Tibial nerve (tissue), 4 donors: ENCODE measurements at regions not wholly inside any gene's neighbourhood (a gene's known extent, or its start where the extent isn't known, plus 50 kb on each side); places are given as distances from the start of the nearest gene placed in this dataset.

Experiments
- DNase-seq, 2 donors: peaks; one replicate each; pipeline ENCODE4 v3.0.0-alpha.2; 2019; ENCODE audit warnings: low spot score in 2 of 2
- H3K27ac ChIP-seq, 4 donors: fragments of 200-600 bp; sonication (generic) in 3 of 4; one replicate each; pipeline ENCODE4 v1.5.1; 2017 to 2019; ENCODE audit warnings: mild to moderate bottlenecking in 1 of 4
- H3K27me3 ChIP-seq, 2 donors: fragments of 200-600 bp; sonication (generic) in 1 of 2; one replicate each; pipeline versions ENCODE4 v1.5.1 to v1.6.0; 2017 to 2019
- H3K36me3 ChIP-seq, 3 donors: fragments of 200-600 bp; sonication (generic); one replicate each; pipeline ENCODE4 v1.5.1; 2018 to 2019
- H3K4me1 ChIP-seq, 4 donors: fragments of 200-600 bp; sonication (generic) in 3 of 4; one replicate each; pipeline ENCODE4 v1.5.1; 2017 to 2019
- H3K4me3 ChIP-seq, 4 donors: fragments of 200-600 bp; sonication (generic) in 3 of 4; one replicate each; pipeline ENCODE4 v1.5.1; 2017 to 2019; ENCODE audit warnings: mild to moderate bottlenecking in 1 of 4, moderate library complexity in 1 of 4
- H3K9me3 ChIP-seq, 4 donors: fragments of 200-600 bp; sonication (generic) in 3 of 4; one replicate each; pipeline ENCODE4 v1.5.1; 2017 to 2019
- CTCF ChIP-seq, 5 experiments: fragments of 200-600 bp in 3 of 5; fragments of 450-650 bp in 2 of 5; sonication (generic) in 3 of 5; IDR thresholded peaks; one replicate each; pipeline ENCODE4 v1.5.1; 2016 to 2019; ENCODE audit warnings: antibody characterized with exemption in 5 of 5, mild to moderate bottlenecking in 3 of 5, moderate library complexity in 2 of 5
- EP300 ChIP-seq, 2 donors: sonication (generic); formaldehyde crosslinking; IDR thresholded peaks; one replicate each; pipeline ENCODE4 v1.6.1; 2017; ENCODE audit warnings: antibody characterized with exemption in 2 of 2, mild to moderate bottlenecking in 1 of 2
- POLR2A ChIP-seq, 2 donors: fragments of 450-650 bp; IDR thresholded peaks; one replicate each; pipeline ENCODE4 v1.6.1; 2017; ENCODE audit warnings: antibody characterized with exemption in 2 of 2, mild to moderate bottlenecking in 2 of 2, moderate library complexity in 2 of 2
- WGBS, 2 donors: methylation state at CpG; one replicate each; pipeline ENCODE4 v1.1.5; 2018; 5-methylcytosine and 5-hydroxymethylcytosine counted together

GRCh38 chr7:68610701-68611100 lies 987.6 kb upstream of the AUTS2 start:
- 89 to 90% methylated on average over 1 of the region's 1 CpG for WGBS, 2 donors
- no peaks in the 10 kb centered on the region for H3K36me3 ChIP-seq
- no peaks in the 10 kb centered on the region for H3K27me3 ChIP-seq
- no peak overlapping the region for H3K4me3 ChIP-seq
- no peak for DNase-seq
- no peak for TF ChIP-seq POLR2A (IDR thresholded peaks at IDR 0.05)
- TF ChIP-seq CTCF (IDR thresholded peaks at IDR 0.05): no peak
- no peak for TF ChIP-seq EP300 (IDR thresholded peaks at IDR 0.05)
- H3K4me1 ChIP-seq: no peaks in the 10 kb centered on the region
- H3K9me3 ChIP-seq: peaks cover 0 to 34% (median 5%) of the 10 kb centered on the region in 4 donors
- no peak overlapping the region for H3K27ac ChIP-seq

GRCh38 chr7:68613405-68613804 lies 984.9 kb upstream of the AUTS2 start:
- Histone ChIP-seq H3K27ac (no peak overlapping the region), H3K4me1 (no peaks in the 10 kb centered on the region), H3K36me3 (no peaks in the 10 kb centered on the region), H3K4me3 (no peak overlapping the region), H3K27me3 (no peaks in the 10 kb centered on the region), H3K9me3 (peaks cover 0 to 41% (median 2%) of the 10 kb centered on the region in 4 donors)
- no peak for DNase-seq
- WGBS, 2 donors: 73 to 78% methylated on average over 6 of the region's 6 CpGs
- no peak for TF ChIP-seq EP300 (IDR thresholded peaks at IDR 0.05)
- no peak for TF ChIP-seq POLR2A (IDR thresholded peaks at IDR 0.05)
- TF ChIP-seq CTCF (IDR thresholded peaks at IDR 0.05): no peak

GRCh38 chr7:68613897-68614296 lies 984.4 kb upstream of the AUTS2 start:
- WGBS, 2 donors: 54 to 56% methylated on average over 4 of the region's 4 CpGs
- no peak for DNase-seq
- no peaks in the 10 kb centered on the region for H3K27me3 ChIP-seq
- no peak overlapping the region for H3K27ac ChIP-seq
- TF ChIP-seq EP300 (IDR thresholded peaks at IDR 0.05) (no peak), CTCF (IDR thresholded peaks at IDR 0.05) (no peak), POLR2A (IDR thresholded peaks at IDR 0.05) (no peak)
- no peak overlapping the region for H3K4me3 ChIP-seq
- H3K9me3 ChIP-seq: peaks cover 0 to 36% (median 0%) of the 10 kb centered on the region in 4 donors
- H3K4me1 ChIP-seq: no peaks in the 10 kb centered on the region
- H3K36me3 ChIP-seq: no peaks in the 10 kb centered on the region

- Histone ChIP-seq H3K27ac (no peak overlapping the region), H3K4me1 (no peaks in the 10 kb centered on the region), H3K36me3 (no peaks in the 10 kb centered on the region), H3K4me3 (no peak overlapping the region), H3K27me3 (no peaks in the 10 kb centered on the region), H3K9me3 (peaks cover 0 to 31% (median 0%) of the 10 kb centered on the region in 4 donors)
- WGBS, 2 donors: 33 to 34% methylated on average over 3 of the region's 3 CpGs
- no peak for DNase-seq
- no peak for TF ChIP-seq CTCF (IDR thresholded peaks at IDR 0.05)
- TF ChIP-seq EP300 (IDR thresholded peaks at IDR 0.05): no peak
- no peak for TF ChIP-seq POLR2A (IDR thresholded peaks at IDR 0.05)
Observed at GRCh38 chr7:68619526-68619925, 978.7 kb upstream of the AUTS2 start.

- H3K36me3 ChIP-seq: no peaks in the 10 kb centered on the region
- no peak for DNase-seq
- peaks cover 0 to 4% (median 0%) of the 10 kb centered on the region in 4 donors for H3K9me3 ChIP-seq
- WGBS, 2 donors: 88 to 90% methylated on average over 3 of the region's 3 CpGs
- H3K4me3 ChIP-seq: no peak overlapping the region
- no peaks in the 10 kb centered on the region for H3K4me1 ChIP-seq
- H3K27ac ChIP-seq: no peak overlapping the region
- H3K27me3 ChIP-seq: no peaks in the 10 kb centered on the region
- TF ChIP-seq CTCF (IDR thresholded peaks at IDR 0.05): no peak
- TF ChIP-seq EP300 (IDR thresholded peaks at IDR 0.05): no peak
- TF ChIP-seq POLR2A (IDR thresholded peaks at IDR 0.05): no peak
Observed at GRCh38 chr7:68622500-68622899, 975.8 kb upstream of the AUTS2 start.
